ENCODE measurements at regions not wholly inside any gene's neighbourhood (a gene's known extent, or its start where the extent isn't known, plus 50 kb on each side); places are given as distances from the start of the nearest gene placed in this dataset.

- DNase-seq: no peak
These were observed 52.4 kb upstream of the TRIO start for GRCh38 chr5:14090755-14091154.

DNA sequence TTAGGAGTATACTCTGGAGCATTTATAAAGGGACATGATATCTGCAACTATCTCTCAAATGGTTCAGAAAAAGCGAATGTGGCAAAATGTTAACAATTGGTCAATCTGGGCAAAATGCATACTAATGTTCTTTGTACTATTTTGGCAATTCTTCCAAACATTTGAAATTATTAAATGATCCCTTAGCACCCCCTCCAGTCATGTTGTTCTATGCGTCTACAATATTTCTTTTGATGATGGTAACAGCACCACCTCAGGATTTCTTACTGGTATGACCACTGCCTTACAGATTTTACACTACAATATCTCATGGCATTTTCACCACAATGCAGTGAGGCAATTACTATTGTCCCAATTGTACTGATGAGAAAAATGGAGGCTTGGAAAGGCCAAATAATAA is 52.9 kb upstream of the TRIO start:
- no peak for DNase-seq

DNA sequence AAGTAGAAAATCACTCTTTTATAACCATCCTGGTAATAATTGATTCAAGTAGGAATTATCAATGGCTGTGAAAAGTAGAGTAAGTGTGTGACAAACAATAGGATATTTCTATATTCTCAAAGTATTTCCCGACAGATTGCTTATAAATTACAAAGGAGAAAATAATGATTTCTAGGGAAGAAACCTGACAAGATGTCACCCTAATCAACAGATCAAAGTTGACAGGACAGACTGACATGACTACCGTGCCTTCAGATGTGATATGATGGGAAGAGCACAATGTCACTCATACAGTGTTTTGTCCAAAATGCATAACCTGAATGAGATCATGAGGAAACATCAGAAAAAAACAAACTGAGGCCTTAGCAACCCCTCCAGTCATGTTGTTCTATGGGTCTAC is 53.9 kb upstream of the TRIO start:
- DNase-seq: no peak

DNA sequence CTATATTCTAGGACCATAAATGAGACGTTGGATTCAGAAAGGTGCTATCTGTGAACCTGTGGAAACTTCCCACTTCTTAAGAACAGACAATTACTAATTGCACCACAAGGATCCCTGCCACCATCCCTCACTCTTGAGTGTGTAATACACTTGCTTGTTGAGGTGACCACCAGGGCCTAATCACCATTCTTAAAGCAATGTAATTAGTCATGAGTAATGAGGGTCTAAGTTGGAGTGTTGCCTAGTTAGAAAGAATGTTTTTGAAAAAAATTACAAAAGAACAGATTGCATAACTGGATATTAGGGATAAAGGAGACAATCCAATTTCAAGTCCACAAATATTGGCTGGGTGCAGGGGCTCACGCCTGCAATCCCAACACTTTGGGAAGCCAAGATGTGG is 56.9 kb upstream of the TRIO start:
- DNase-seq: no peak

- DNase-seq: no peak
These were observed 60.2 kb upstream of the TRIO start for GRCh38 chr5:14082973-14083372.

DNA sequence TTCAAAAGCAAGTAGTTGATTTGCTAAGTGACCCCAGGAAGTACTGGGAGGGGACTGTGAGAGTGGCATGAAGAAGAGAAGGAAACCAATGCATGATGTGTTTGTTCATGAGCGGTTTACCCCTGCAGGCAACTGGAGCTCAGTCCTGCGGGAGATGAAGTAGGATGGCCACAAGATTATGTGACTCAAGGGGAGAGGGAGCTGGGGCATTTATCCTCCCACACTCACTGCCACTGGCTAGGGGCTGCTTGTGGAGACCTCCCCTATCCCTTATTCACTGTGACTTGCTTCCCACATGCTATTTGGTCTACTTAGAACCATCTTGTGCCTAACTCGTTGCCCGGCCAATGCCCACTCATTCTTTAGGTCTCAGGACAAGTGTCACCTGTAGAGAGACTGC is 60.6 kb upstream of the TRIO start:
- DNase-seq: no peak

- no peak for DNase-seq
These were observed 61.4 kb upstream of the TRIO start for GRCh38 chr5:14081791-14082190.

DNA sequence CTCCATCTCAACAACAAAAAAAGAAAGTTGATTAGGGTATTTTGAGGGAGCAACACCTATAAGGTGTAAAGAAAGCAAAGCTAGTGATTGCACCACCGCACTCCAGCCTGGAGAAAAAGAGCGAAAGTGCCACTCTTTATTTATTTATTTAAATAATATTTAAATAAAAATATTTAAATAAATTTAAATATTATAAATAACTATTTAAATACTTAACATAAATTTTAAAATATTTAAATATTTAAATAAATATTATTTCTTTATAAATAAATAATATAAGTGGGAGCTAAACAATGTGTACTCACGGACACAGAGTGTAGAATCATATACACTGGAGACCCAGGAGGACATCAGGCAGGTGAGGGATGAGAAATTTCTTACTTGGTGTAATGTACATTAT is 64.4 kb upstream of the TRIO start:
- no peak for DNase-seq

GRCh38 chr5:14077501-14077900 is 65.6 kb upstream of the TRIO start:
- no peak for DNase-seq

DNA sequence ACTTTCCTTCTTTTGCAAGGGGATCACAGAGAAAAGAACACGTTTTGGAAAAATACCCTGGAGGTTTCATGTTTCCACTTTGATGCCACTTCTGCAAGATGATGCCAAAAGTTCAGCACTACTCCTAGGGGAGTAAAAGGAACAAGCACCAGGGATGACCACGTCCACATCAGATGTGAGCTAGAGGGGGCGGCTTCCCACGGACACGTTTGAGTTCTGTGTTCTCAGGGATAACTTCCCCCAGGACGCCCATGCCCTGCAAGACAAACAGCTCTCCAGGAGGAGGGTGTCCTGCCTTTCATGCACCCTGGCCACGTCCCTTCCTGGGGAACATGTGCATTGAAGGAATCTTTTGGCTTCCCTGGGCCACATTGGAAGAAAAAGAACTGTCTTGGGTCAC is 66.6 kb upstream of the TRIO start:
- DNase-seq: no peak

GRCh38 chr5:14075937-14076336 is 67.2 kb upstream of the TRIO start:
- DNase-seq: no peak

GRCh38 chr5:14071433-14071832 is 71.7 kb upstream of the TRIO start:
- DNase-seq: no peak

DNA sequence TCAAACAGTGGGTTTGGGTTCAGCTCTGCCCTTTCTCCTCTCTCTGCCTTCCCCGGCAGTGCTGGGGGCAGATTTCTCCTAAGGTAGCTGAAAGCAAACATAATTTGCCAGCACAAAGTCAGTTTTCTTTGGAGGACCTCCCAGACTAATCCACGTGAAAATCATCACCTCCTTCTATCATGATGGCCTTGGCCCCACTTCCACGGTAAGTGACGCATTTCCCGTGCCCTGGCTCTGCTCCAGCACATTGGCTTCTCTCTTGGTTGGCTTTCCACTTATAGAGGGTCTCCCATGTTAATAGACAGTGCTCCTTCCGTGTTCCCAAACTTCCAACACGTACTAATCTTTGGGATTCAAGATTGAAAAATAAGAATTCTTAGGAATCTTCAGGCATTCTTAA is 74.1 kb upstream of the TRIO start:
- no peak for DNase-seq

- no peak for DNase-seq
These were observed 75.0 kb upstream of the TRIO start for GRCh38 chr5:14068136-14068535.

- no peak for DNase-seq
These were observed 76.8 kb upstream of the TRIO start for GRCh38 chr5:14066326-14066725.

DNA sequence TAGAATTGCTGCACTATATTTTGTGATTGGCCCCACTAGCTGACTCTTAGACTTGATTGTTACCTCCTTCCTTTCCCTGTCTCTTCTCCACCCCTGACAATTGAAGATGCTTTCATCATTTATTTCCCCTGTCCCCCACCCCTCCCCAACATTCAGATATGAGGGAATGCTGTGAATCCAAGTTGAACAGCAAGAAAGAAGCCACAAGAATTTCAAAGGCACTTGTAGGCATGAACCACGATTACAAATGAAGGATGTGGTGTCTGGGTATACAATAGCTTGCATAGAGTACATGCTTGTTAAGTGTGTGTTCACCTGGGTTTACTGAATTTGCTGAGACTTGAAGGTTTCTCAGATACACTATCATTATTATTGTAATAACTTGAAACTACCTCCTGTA is 78.3 kb upstream of the TRIO start:
- DNase-seq: no peak

- no peak for DNase-seq
These were observed 79.5 kb upstream of the TRIO start for GRCh38 chr5:14063691-14064090.

DNA sequence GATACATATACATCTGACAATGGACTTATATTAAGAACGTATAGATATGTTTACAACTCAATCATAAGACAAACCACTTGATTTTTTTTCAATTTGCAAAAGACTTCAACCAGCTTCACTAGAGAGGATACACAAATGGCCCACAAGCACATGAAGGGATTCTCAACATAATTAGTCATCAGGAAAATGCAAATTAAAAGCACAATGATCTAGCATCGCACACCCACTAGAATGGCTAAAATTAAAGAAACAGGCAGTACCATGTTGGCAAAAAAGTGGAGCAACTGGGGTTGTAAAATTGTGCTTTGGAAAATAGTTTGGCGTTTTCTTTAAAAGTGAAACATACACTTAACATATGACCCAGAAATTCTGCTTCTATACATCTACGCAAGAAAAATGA is 80.0 kb upstream of the TRIO start:
- DNase-seq: no peak

DNA sequence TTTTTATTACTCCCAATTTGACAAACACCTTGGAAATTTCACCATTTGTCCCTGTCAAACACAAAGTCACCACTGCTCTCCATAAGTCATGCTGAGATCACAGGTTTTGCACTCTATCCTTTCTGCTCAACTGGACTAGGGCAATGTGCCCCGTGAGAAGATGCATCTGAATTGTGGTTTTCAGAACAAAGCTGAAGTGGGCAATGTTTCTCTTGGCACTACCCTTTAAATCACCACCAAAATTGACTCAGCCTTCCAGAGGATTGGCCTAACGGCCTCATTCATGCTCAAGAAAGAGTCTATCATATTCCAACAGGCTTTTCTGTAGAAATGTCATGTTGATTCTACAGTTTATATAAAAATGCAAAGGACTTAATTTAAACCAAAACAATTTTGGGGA is 81.0 kb upstream of the TRIO start:
- DNase-seq: no peak

GRCh38 chr5:14061106-14061505 is 82.0 kb upstream of the TRIO start:
- DNase-seq: no peak

- no peak for DNase-seq
These were observed 82.9 kb upstream of the TRIO start for GRCh38 chr5:14060218-14060617.

DNA sequence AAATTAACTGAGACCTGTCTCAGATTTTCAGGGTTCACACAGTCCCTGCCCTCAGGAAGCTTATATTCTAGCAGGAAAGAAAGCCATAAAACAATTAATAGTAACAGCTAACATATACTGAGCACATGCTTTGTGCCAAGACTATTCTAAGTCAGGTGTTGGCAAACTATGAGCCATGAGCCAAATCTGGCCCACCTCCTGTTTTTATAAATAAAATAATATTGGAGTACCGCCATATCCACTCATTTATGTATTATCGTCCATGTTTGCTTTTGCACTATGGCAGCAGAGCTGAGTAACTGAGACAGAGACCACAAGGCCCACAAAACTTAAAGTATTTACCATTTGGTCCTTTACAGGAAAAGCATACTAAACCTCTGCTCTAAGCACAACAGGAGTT is 83.3 kb upstream of the TRIO start:
- DNase-seq: no peak

DNA sequence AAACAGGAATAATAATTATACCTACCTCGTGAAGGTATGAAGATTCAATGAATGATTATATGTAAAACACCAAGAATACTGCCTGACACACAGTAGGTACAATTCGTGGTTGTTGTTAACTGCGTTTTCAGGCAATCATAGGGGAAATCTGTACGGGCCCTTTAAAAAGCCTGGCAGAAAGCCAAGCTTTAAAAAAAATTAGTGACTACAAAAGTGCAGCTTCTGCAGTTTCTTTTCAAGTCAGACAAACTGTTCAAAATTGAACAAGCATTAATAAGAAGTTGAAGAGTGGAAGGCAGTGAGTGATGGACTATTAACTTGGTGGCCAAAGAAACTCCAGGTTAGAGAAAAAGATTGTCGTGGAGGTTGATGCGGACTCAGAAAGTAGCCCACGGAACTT is 85.9 kb upstream of the TRIO start:
- no peak for DNase-seq

- no peak for DNase-seq
These were observed 87.1 kb upstream of the TRIO start for GRCh38 chr5:14056039-14056438.

DNA sequence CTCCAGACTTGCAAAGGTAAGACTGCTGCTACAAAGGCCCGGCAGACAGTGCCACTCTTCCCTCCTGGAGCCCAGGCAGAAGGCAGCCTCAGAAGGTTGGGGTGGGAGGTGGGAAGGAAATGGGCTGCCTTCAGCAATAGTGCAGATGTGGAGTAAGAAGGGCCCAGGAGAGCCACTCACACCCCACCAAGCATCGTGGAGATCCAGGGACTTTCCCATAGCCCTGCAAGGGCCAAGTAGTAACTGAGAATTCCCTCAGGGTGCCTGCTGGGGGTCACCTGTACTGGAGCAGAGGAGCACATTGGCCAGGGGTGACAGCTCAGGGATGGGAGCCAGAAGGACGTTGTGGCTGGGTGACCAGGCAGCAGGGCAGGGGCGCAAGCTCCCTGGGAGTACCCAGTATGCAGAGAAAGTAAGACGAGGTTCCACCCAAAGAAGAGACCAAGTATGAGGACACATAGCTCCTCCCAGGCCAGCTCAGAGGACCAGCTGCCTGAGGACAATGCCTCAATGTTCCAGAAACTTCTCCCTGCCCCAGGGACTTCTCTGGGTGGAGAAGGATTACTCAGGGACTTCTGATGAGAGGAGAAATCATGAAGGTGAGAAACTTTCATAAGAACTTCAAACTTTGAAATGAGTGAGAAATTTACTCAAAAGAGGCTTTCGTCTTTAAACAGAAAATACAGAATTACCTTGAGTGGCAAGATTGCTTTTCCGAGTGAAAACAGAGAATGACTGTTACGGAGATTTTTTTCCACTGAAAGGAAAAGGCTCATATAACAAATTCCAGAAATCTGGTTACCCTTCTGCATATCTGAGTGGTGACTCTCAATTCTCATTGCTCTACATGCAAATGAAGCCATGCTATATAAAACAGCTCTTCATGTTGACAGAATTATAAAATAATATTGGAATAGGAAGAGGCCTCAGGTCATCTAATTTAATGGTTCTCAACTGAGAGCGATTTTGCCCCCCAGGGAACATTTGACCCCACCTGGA is 87.9 kb upstream of the TRIO start:
- no peak for DNase-seq
